LNCAP (cell line): ENCODE measurements at regions not wholly inside any gene's neighbourhood (a gene's known extent, or its start where the extent isn't known, plus 50 kb on each side); places are given as distances from the start of the nearest gene placed in this dataset.

ENCODE experiments used
- TF ChIP-seq, protein P1 (sequence below): fragments of 450-650 bp; IDR thresholded peaks from 2 replicates; pipeline ENCODE4 v1.5.1; 2017; ENCODE audit warnings: mild to moderate bottlenecking

DNA sequence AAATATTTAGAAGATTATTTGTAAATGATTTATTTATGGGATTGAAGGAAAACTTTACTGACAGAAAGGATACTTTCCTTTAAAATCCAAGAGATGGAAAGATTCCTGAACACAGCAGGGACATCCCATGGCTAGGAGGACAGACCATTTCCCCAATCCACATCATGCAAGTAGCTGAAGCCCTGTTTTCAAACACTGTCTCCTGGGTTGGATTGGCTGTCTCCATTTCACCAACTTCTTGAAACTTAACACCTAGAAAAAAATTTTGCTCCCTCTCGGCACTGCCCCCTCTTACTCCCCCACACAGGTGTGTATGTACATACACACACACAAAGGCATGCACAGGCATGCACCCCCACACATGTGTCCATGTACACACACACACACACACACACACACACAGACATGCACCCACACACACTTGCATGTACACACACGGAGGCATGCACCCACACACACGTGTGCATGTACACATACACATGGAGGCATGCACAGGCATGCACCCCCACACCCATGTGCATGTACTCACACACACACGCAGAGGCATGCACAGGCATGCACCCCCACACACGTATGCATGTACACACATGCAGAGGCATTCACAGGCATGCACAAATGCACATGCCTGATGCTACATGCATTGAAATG is 320.0 kb downstream of the CHRM3 start:
- TF ChIP-seq, protein P1, sequence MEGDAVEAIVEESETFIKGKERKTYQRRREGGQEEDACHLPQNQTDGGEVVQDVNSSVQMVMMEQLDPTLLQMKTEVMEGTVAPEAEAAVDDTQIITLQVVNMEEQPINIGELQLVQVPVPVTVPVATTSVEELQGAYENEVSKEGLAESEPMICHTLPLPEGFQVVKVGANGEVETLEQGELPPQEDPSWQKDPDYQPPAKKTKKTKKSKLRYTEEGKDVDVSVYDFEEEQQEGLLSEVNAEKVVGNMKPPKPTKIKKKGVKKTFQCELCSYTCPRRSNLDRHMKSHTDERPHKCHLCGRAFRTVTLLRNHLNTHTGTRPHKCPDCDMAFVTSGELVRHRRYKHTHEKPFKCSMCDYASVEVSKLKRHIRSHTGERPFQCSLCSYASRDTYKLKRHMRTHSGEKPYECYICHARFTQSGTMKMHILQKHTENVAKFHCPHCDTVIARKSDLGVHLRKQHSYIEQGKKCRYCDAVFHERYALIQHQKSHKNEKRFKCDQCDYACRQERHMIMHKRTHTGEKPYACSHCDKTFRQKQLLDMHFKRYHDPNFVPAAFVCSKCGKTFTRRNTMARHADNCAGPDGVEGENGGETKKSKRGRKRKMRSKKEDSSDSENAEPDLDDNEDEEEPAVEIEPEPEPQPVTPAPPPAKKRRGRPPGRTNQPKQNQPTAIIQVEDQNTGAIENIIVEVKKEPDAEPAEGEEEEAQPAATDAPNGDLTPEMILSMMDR: no peak

DNA sequence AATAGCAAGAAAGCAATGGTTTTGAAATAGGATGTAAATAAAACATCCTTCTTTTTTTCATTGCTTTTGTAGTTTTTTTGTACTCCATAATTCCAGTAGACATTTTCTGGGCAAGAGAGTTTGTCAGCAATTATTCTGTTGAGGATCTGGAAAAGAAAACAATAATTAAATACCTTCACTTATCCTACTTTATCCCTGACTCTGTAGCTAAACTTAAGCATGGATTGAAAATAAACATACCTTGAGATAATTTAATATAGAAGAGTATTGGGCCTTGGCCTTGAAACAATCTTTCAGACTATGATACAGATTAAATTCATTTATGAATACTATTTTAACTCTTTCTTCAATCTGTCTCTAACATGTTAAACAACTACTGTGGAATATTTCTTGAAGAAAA is 321.2 kb downstream of the CHRM3 start:
- TF ChIP-seq, protein P1: no peak

DNA sequence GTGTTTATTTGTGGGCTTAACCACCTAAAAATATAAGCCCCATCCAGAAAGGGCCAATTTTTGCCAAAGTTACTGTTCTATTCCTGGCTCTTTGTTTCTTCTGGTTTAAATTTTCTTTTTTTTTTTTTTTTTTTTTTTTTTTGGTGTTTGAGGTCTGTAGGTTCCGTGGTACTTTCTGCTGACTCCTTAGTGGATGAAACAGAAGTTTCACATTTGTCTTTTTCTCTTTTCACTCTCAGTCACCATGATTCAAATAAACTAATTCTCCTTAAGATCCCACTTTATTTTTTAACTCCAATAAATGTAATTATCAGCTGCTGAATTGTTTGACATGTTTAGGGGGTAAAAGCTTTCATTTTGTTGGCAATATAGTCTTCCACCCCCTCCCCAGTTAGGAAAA is 322.3 kb downstream of the CHRM3 start:
- TF ChIP-seq, protein P1: no peak

DNA sequence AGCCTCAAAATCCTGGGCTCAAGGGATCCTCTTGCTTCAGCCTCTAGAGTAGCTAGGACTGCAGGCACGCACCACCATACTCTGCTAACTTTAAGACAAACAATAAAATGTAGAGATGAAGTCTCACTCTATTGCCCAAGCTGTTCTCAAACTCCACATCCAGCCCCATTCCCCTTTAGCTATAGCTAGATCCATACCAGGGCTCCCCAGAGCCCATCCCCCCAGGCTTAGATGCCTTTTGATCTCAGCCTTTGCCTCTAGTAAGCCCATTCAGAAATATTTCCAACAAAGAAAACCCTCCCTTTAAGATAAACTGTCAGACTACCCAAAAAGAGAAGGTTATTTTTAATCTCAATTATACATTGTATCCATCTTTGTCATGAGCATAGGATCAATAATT is 325.4 kb downstream of the CHRM3 start:
- TF ChIP-seq, protein P1: no peak

DNA sequence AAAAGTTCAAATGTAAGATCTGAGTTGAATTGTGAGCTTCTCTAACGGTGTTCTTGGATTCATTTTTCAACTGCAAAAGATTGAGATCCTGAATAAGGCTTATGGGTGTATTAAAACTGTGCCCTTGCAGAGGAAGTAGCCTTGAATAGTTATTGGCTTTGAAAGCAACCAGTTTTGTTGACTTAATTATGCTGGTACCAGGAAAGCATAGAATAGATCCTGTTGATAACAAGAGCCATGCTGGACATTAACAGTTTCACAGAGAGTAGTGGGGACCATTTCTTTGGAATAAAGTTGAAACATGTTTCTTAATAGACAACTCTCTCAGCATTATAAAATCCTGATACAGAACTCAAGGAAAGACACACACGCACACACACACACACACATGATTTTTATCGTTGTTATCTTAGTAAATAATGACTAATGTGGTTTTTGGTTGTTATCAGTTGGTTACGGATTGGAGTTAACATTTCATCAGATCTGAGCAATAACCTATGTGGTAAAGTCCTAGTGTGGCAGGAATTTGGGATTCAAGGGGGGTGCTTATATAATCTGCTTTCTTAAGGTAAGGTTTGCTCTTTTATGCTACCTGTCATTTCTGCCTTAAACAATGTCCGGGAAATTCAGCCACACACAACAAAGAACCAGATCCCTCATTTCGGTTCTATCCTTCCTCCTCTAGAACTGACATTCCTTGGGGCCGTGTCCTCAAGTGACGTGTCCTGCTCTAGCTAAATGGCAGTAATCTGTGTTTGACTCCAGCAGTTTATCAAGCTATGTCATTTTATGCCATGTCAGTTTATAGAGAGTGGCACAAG is 330.9 kb downstream of the CHRM3 start:
- TF ChIP-seq, protein P1: no peak

DNA sequence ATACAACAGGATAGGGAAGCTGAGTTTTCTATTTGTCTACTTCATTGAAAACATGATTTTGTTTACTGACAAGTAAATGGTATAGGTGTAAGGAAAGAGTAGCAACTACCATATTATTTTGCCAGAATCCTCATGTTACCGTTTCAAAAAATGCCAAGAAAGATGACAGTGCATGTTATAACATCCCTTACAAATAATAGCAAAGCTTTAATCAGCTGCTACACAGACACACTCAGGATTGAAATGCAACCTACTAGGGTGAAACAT is 331.5 kb downstream of the CHRM3 start:
- TF ChIP-seq, protein P1: no peak

DNA sequence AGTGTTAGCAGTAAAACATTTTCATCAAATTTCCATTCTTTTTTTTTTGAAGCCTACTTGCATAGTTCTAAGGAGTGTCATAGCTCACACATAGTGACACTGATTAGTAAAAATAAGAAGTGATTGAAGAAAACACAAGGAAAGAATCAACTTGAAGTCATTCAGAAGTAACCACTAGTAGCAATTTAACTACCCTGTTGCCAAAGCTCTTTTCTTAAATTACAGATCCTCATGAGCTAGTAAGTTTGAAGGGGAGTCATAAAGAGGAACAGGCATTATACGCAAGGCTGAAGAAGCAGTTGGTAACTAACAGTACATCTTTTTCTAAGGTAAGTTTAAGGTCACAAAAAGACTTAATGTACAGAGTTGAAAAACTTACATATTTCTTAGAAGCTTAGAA is 332.2 kb downstream of the CHRM3 start:
- TF ChIP-seq, protein P1: no peak
